ENCODE measurements at regions not wholly inside any gene's neighbourhood (a gene's known extent, or its start where the extent isn't known, plus 50 kb on each side); places are given as distances from the start of the nearest gene placed in this dataset.

DNA sequence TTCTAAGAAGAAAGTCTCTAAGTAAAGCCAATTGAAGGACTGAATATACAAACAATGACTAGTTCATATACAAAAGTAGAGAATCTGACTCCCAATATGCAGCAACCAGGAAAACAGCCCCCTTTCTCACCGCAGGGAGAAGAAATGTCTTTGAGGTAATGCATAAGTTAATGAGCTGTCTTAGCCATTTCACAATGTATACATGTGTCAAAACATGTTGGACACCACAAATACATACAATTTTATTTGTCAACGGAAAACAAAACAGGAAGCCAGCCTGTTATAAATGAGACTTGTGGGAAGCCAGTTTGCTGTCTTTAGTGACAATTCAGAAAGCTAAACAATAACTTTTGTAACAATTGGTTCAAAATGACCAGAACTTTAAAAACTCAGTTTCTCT lies 389.2 kb downstream of the CBLN2 start:
- TF ChIP-seq, protein P1, sequence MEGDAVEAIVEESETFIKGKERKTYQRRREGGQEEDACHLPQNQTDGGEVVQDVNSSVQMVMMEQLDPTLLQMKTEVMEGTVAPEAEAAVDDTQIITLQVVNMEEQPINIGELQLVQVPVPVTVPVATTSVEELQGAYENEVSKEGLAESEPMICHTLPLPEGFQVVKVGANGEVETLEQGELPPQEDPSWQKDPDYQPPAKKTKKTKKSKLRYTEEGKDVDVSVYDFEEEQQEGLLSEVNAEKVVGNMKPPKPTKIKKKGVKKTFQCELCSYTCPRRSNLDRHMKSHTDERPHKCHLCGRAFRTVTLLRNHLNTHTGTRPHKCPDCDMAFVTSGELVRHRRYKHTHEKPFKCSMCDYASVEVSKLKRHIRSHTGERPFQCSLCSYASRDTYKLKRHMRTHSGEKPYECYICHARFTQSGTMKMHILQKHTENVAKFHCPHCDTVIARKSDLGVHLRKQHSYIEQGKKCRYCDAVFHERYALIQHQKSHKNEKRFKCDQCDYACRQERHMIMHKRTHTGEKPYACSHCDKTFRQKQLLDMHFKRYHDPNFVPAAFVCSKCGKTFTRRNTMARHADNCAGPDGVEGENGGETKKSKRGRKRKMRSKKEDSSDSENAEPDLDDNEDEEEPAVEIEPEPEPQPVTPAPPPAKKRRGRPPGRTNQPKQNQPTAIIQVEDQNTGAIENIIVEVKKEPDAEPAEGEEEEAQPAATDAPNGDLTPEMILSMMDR (IDR thresholded peaks at IDR 0.05; ENCODE audit: control insufficient read depth, extremely low read depth, insufficient read depth): no peak
- no peak overlapping the region for H3K4me3 ChIP-seq (ENCODE audit: low read depth, low read length)
- DNase-seq (ENCODE audit: low read depth): no peak

GRCh38 chr18:72152935-72153334 lies 391.2 kb downstream of the CBLN2 start:
- H3K4me3 ChIP-seq (ENCODE audit: low read depth, low read length): no peak overlapping the region
- DNase-seq (ENCODE audit: low read depth): no peak
- TF ChIP-seq, protein P1 (IDR thresholded peaks at IDR 0.05; ENCODE audit: control insufficient read depth, extremely low read depth, insufficient read depth): no peak

DNA sequence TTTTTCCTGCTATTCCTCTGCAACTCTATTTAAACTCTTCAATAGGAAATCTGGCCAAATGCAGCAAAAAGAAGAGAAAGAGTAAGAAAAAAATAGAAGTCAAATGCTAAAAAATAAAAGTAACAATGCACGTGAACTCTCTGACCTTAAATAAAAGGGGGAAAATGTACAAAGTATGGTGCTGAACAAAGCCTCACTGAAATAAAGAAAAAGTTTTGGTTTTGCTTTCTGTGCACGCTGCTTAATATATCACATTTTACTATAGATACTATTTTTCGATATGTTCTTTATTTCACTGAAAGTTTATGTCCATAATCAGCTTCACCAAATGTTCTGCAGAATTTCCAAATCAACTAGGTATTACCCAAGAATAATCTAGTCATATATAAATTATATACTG lies 396.3 kb downstream of the CBLN2 start:
- no peak overlapping the region for H3K4me3 ChIP-seq (ENCODE audit: low read depth, low read length)
- DNase-seq (ENCODE audit: low read depth): no peak

GRCh38 chr18:72140007-72140406 lies 404.1 kb downstream of the CBLN2 start:
- TF ChIP-seq, protein P1 (IDR thresholded peaks at IDR 0.05; ENCODE audit: control insufficient read depth, extremely low read depth, insufficient read depth): no peak
- no peak for DNase-seq (ENCODE audit: low read depth)
- H3K4me3 ChIP-seq (ENCODE audit: low read depth, low read length): no peak overlapping the region

More for the DNA sequence above, 396.3 kb downstream of the CBLN2 start:
- TF ChIP-seq, protein P1 (IDR thresholded peaks at IDR 0.05; ENCODE audit: control insufficient read depth, extremely low read depth, insufficient read depth): no peak

GRCh38 chr18:72128649-72129048 lies 415.5 kb downstream of the CBLN2 start:
- DNase-seq (ENCODE audit: low read depth): no peak
- no peak overlapping the region for H3K4me3 ChIP-seq (ENCODE audit: low read depth, low read length)
- TF ChIP-seq, protein P1 (IDR thresholded peaks at IDR 0.05; ENCODE audit: control insufficient read depth, extremely low read depth, insufficient read depth): no peak

DNA sequence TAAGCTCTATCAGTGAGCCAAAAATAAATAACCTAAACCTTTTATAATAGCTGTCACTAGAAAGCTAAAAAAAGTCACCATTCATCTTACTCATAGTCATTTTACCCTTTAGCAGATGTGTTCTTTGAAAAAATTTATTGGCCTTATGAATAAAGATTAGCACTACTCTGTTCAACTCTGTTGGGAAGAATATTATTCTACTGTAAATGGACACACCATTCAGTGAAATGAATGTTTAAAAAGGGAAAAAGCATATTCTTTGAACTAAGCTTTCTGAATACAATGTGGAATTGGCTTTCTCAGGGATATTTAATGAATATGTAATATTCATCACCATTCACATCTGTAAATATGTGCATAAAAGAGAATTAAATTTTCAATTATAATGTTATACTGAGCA lies 422.0 kb downstream of the CBLN2 start:
- no peak overlapping the region for H3K4me3 ChIP-seq (ENCODE audit: low read depth, low read length)
- TF ChIP-seq, protein P1 (IDR thresholded peaks at IDR 0.05; ENCODE audit: control insufficient read depth, extremely low read depth, insufficient read depth): no peak
- no peak for DNase-seq (ENCODE audit: low read depth)

- no peak overlapping the region for H3K4me3 ChIP-seq (ENCODE audit: low read depth, low read length)
- TF ChIP-seq, protein P1 (IDR thresholded peaks at IDR 0.05; ENCODE audit: control insufficient read depth, extremely low read depth, insufficient read depth): no peak
- DNase-seq (ENCODE audit: low read depth): no peak
These were observed 425.1 kb downstream of the CBLN2 start for GRCh38 chr18:72119082-72119481.
